NCI-H2196 treated with DMSO at 0.1 percent for 48 hours (cell line): ENCODE measurements at regions not wholly inside any gene's neighbourhood (a gene's known extent, or its start where the extent isn't known, plus 50 kb on each side); places are given as distances from the start of the nearest gene placed in this dataset.

Experiments
- DNase-seq: peaks from one replicate; lab custom pipeline; 2025; ENCODE audit not compliant: unreplicated experiment; lab: John Stamatoyannopoulos, UW

DNA sequence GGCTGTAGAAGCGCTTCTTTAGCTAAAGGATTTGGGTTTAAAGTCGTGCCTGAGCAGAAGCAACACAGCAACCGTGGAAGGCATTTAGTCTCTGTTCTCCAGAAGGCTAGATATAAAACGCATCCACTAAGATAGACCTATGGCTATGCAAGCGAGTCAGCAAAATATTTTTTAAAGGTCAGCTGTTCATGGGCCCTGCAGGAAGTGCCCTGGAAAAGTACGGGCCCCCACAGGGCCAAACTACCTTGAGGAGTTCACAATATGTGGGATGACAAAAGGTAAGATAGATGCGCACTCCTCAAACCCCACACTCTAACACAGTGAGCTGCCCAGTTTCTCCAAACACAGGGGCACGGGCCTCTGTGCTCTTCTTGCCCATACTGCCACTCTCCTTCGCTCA, 261.6 kb downstream of the VPS13C start:
- DNase-seq = no peak

DNA sequence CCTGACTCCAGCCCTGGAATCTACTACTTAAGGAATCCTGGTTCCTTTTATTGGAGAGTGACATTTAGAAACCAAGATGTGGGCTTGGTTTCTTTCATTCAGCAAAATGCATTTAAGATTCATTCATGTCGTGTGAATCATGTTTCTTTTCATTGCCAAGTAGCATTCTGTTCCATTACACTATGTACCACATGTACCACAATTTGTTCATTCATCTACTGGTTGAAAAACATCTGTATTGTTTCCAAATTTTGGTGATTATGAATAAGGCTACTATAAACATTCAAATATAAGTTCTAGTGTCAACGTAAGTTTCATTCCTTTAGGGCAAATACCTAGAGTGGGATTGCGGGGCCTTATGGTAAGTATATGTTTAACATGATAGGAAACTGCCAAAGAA, 264.2 kb downstream of the VPS13C start:
- DNase-seq = no peak

DNA sequence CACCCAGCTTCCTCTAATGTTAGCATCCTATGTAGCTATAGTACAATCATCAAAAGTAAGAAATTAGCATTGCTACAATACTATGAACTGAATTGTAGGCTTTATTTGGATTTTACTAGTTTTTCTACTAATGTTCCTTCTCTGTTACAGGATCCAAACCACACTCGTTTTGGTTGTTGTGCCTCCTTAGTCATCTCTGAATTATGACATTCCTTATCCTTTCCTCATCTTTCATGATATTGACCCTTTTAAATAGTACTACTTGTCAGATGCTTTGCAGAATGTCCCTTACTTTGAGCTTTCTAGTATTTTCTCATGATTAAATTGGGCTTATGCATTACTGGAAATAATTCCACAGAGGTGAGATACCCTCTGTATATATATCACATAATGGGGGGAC, 265.4 kb downstream of the VPS13C start:
- DNase-seq = no peak

DNA sequence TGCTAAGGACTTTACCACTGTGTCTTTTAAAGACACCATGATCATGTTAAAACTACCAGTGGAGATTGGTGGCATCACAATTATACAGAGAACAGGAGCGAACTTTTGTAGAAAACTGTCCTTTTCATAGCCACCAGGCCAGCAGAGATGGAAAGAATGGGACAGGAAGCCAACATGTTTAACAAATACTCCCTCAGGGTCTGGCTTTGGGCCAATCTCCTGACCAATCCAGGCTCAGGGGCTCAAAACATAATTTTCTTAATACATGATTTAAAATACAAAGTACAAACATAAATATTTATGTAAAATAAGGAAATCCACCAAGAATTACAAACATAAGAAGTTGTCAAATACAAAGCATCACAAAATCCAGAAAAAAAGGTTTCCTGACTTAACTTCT, 266.0 kb downstream of the VPS13C start:
- DNase-seq = no peak

DNA sequence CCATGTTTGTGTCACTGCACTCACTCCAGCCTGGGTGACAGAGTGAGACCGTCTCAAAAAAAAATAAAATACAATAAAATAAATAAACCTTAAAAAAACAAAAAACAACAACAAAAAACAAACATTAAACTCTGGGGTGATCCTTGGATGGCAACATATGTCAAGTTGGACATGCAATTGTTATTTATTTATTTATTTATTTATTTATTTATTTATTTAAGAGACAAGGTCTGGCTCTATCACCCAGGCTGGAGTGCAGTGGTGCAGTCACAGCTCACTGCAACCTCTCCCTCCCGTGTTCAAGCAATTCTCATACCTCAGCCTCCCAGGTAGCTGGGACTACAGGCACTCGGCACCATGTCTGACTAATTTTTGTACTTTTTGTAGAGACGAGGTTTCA, 275.5 kb downstream of the VPS13C start:
- DNase-seq = no peak

DNA sequence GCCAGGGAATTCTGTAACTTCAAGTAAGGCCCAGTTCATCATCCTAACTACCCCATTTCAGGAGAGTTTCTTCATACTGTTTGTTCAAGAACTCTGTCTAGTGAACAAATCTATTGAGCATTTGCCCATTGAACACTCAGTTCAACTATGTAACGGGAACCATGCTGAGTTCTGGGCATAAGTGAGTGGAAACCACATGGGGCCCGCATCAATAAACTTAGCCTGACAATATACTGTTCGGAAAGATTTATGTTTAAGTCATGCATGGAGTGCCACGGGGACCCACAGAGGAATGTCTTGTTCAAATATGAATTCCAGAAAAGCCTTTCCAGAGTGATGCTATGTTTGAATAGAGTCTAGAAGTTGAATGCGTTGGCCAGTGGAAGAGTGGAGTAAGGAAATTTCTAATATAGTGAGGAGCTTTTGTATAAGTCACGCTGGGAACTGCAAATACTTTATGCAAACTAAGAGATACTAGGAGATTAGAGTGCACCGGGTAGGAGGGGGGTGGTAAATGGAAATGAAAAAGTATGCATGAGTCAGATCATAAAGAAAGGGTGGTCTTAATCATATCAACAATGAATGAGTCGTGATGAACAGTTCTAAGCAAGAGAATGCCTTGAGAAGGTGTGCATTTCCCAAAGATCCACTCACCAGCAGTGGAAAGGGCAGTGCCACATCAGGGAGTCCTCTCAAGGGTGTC, 279.8 kb downstream of the VPS13C start:
- no peak for DNase-seq

DNA sequence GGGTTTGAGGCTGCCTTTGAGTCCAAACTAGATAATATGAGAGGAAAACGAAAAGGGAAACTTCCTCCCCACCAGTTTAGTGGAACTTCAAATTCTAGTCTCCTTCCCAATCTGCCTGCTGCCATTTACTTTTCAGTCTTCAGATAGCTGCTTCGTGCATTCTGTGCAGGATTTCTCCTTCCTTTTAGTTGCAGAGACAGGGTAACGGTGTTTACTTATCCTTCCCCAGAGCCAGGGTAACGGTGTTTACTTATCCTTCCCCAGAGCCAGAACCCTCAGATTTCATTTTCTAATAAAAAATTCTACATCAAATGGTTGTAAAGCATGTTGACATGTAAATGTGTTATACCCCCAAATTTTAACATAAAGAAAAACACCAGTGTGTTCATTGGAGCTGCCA, 282.6 kb downstream of the VPS13C start:
- DNase-seq = no peak

DNA sequence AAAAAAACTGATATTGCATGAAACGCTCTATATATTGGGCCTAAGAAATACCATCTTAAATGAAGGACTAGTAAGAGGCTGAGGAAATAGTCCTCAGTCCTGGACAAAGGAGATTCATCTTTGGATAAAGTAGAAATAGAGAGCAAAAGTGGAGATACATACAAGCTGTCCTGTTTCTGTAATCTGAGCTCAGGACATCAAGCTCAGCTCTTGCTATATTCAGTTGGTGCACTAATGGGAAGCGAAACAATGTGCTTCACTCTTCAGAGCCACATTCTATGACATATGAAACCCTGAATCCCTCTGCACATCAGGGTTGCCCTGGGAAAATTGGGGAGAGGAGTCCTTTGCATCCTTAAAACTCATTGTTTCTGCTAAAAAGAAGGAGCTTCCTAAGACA, 290.7 kb downstream of the VPS13C start:
- DNase-seq = no peak

DNA sequence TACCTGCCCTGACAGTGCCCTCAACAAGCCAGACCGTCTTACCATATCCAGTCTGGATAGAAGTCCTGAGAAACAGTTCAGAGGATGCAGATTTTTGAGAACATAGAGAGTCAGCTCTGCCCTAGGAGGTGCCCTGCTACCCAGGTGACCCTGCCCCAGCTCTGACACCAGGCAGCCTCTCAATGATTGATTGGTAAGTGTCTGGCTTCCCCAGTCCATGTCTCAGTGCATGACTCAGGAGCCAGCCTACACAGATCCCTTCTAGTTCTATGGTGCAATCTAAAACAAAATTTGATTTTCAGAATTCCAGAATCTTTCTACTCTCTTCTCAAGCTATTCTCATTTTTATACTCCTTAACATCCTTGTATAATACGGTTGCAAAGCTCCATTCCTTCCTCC, 292.1 kb downstream of the VPS13C start:
- no peak for DNase-seq

DNA sequence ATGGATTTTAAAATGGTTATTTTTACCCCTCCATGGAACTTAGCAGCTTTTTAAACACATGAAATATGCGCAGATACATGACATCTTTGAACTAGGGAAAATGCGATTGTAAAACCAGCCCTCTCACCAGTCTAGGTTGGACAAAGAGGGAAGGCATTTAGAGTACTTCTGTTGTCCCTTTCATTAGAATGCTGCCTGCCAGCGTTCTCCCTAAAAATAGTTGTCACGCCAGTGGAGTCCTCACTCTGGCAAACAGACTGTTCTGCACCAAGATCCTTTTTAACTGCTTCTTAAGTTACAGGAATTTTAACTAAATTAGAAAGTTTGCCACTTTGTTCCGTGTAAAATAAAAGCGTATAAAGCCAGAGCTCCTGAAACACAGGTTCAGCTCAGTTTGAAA, 295.3 kb downstream of the VPS13C start:
- no peak for DNase-seq

DNA sequence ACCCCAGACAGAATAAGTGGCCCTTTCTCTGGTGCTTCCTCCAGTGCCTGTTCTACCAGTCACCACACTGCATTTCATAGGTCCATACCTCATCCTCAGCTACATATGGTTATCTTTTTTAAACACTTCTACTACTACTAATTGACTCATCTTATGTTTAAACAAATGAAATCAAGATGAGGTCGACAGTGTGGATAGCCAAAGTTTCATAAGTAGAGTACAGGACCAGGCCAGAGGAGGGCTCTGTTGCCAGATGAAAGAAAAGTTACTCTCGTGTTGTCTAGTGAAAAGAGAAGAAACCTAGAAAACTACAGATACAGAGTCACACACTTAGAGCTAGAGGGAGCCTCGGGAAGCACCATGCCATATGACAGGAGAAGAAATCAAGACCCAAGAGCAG, 296.1 kb downstream of the VPS13C start:
- DNase-seq = no peak

DNA sequence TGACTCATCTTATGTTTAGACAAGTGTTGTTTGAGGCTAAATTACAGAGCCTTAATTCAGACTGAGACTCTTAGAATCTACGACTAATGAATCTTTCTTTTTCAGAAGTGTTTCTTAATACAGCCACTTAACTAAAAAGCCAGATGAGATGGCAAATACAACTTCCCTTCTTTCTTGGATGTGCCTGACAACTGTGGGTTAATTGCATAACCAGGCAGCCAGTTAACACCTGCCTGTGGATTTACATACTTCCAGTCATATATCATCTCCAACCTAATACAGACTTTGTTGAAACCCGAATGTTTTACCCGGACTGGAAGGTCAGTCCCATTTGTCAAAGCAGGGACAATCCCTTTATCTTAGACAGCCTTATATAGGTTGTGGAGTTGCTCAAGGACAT, 297.6 kb downstream of the VPS13C start:
- no peak for DNase-seq

DNA sequence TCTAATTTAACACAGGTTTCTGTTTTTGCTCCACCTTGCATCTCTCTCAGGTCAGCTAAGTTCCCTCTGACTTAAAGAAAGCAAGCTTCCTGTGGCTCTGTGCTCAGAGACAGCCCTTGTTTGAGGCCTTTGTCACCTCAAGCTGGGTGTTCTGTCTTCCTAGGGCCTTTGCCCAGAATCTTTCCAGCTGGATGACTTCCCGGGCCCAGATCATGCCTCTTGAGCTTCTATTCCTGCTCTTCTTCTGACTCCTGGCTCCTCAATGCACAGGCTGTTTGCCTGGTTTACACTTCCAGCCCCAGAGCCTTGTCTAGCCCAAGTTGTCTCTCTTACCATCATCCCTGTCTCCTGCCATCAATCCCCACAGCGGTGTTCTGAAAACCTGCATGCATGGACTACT, 300.6 kb downstream of the VPS13C start:
- no peak for DNase-seq

DNA sequence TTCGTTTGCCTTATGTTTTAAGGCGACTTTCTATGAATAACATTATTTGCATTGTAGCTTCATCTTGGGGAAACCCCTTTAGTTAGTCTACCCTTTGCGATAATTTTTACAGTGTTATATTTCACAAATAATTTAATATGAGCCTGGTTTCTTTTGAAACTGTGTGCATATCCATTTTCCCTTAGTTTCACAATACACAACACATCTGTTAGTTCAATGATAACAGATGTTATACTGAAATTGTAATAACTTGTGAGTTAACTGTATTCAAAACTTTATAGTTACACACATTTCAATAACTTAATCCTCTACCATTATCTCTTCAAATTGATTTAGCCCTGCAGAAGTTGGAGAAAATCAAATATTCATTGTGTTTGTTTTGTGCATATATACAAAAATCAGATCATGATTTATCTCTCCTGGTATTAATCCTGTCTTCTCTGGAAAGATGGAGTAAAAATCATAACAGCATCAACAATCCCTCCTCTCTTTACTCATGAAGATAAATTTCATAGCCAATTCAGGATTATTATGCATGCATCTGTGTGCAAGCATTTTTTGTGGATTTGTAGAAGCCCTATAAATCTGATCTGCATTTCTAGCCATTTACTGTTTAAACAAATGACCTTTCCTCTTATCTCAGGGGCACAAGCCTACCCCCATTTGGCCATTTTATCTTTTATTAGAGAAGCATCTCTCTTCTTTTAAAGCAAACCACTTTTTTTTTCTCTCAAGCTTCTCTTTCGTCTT, 304.0 kb downstream of the VPS13C start:
- no peak for DNase-seq

DNA sequence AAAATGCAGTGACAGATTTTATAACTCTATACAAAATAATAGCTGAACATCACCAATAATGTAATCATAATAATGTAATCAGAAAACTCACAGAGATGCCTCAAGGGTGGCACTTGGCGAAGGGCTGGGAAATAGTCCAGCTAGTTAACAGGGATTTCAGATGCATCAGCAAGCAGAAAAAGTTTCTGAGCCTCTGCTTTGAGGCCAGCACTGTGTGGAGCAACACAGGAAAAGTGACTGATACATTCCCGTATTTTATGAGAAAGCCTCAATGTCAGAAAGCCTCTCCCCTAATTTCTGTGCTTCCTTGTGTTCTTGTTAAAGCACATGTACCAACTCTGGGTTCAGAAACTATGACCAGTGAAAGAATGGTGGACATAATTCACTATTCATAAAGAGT, 304.8 kb downstream of the VPS13C start:
- no peak for DNase-seq

DNA sequence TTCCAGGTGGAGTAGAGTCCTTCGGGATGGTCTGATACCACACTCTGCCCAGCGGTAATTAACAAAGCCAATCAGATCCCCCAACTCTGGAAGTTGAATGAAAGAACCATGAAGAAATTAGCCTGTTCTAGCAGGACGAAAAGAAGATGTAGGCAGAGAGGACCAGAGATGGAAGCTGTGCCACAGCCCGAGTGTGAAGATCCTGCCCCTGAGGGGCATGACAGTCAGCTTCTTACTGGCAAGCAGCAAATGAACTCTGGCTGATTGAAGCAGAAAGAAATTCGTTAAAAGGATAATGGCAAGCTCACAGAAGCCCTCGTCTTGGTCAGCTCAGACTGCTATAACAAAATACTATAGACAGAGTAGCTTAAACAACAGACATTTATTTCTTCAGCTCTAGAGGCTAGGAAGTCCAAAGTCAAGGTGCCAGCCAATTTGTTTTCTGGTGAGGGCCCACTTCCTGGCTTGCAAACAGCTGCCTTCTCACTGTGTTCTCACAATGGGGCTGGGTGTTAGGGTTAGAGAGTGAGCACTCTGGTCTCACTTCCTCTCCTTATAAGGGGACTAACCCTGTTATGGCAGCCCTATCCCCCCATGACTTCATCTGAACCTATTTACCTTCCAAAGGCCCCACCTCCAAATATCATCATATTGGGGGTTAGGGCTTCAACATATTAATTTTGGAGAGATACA, 307.1 kb downstream of the VPS13C start:
- DNase-seq = no peak

DNA sequence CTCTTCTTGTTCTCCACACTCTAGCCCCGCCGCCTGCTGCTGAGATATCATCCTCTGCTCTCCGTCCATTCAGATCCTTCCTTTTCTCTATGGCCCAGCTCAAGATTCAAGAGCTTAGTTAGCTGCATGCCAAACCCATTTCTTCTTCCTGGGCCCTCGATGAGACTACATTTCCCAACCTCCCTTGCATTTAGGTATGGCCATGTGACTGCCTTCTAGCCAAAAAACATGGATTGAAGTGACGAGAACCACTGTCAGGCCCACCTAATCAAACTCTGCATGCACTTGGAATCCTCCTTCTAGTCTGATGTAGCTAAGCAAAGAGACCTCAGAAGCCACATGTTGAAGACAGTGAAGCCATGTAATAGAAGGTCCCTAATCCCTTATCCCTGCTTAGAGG, 308.2 kb downstream of the VPS13C start:
- no peak for DNase-seq

DNA sequence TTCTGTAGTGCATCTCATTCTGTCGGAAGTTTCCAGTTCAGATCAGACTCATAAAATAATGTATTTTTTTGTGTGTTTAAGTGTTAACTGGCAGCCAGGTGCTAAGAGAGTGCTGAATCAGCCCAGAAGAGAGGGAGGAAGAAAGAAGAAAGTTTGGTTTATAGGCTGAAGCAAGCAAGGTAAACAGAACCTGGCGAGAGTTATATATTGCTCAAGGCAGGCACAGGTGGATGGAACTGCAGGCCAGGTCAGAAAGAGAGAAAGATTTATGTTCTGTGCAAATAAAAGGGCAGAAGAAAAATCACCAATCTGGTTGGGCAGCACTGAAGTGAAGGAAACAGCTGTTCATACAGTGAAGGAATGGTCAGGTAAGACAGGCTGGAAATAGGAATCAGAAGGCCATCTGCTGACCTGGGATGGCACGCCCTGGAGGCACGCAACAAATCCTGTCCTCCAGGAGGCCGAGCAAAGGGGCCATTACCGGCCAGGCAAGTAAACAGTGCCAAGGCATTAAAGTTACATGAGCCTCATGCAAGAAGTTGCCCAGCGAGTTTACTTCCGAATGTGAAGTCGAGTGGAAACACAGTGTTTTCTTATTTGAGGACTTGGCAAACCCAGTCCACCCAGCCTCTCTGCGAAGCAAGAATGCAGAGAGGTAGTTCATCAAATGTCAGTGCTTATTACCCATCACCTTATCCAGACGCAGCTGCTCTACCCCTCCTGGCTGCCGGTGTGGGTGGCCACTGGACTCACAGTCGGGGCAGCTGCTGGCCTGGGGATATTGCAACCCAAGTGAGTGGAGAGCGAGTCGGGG, 309.8 kb downstream of the VPS13C start:
- peak; percentile 54 for DNase-seq

DNA sequence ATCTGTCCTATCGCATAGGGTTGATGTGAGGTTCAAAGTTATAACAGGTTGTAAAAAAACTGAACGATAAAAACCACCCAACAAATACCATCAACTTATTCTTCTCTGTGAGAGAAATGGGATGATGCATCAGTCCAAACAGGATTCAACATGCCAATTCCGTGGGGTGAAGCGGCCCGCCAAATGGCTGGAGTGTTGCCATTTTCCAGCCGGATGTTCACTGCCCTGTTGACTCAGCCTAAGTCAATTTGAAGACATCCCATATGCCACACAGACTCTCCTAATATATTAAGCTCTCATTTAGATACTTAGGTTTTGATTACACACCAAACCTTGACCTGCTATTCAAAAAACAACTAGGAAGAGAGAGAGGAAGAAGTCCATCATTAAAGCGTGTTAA, 311.1 kb downstream of the VPS13C start:
- DNase-seq = no peak

DNA sequence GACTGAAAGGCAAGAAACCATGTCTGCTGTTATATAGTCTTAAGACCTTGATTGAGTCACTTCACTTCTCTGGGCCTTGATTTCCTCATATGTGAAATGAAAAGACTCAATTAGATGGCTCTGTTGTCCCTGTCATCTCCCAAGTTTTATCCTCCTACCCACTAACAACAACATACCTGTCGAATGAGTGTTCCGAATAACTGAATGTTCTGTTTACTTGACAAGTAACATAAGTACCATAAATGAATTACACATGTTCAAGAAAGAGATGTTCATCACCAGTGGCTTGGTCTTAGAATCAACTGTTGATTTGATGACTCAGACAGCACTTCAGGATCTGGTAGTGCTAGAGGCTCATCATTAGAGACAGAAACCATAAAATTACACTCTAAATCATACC, 311.7 kb downstream of the VPS13C start:
- DNase-seq = no peak

DNA sequence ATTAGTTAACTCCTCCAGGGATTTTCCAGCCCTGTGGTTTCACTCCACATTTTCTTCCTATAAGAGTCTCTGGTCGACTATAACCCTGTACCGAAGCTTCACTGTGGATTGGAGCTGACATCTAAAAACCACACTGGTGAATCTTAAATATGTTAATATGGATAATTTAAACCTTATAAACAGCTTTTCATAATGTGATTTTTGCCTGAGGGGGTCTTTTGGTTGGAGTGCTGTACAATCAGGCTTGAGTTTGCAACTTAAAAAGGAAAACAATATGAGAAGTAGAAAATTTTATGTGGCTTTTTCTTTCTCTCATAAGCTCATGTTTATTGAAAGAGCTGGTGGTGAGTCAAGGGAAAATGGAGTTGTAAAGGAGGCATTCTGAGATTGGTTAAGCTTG, 313.7 kb downstream of the VPS13C start:
- no peak for DNase-seq
